ENCODE measurements at regions not wholly inside any gene's neighbourhood (a gene's known extent, or its start where the extent isn't known, plus 50 kb on each side); places are given as distances from the start of the nearest gene placed in this dataset.

DNA sequence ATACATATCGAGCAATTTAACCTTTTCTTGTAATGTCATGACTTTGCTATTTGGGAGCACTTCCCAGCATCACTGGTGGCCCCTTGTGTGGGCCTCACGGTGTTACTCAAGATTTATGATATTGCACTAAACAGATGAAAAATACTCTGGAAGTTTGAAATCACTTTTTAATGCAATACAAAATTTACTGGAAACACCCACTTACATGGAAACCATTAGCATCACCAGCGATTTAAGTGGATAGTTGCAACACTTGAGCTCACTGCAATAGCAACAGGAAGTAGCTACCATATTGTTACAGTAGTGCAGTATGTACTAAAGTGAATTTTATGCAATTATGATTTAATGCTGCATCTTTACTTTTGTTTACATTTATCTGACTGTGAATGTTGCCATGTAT lies 184.4 kb downstream of the MDFIC start:
- no peak for DNase-seq
- TF ChIP-seq POLR2A (IDR thresholded peaks at IDR 0.05), result no peak
- TF ChIP-seq, protein P1, sequence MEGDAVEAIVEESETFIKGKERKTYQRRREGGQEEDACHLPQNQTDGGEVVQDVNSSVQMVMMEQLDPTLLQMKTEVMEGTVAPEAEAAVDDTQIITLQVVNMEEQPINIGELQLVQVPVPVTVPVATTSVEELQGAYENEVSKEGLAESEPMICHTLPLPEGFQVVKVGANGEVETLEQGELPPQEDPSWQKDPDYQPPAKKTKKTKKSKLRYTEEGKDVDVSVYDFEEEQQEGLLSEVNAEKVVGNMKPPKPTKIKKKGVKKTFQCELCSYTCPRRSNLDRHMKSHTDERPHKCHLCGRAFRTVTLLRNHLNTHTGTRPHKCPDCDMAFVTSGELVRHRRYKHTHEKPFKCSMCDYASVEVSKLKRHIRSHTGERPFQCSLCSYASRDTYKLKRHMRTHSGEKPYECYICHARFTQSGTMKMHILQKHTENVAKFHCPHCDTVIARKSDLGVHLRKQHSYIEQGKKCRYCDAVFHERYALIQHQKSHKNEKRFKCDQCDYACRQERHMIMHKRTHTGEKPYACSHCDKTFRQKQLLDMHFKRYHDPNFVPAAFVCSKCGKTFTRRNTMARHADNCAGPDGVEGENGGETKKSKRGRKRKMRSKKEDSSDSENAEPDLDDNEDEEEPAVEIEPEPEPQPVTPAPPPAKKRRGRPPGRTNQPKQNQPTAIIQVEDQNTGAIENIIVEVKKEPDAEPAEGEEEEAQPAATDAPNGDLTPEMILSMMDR (IDR thresholded peaks at IDR 0.05), result no peak
- Histone ChIP-seq H3K9me3 (no peaks in the 10 kb centered on the region), H3K27ac (no peak overlapping the region), H3K4me3 (replicated peaks in 1 of 3) (no peak overlapping the region), H3K4me1 (no peaks in the 10 kb centered on the region), H3K36me3 (no peaks in the 10 kb centered on the region), H3K27me3 (no peaks in the 10 kb centered on the region)
- 88 to 91% methylated on average over 3 of the region's 3 CpGs for WGBS, 2 donors
- intact Hi-C loops (cut with DNase I), result no loop called here

DNA sequence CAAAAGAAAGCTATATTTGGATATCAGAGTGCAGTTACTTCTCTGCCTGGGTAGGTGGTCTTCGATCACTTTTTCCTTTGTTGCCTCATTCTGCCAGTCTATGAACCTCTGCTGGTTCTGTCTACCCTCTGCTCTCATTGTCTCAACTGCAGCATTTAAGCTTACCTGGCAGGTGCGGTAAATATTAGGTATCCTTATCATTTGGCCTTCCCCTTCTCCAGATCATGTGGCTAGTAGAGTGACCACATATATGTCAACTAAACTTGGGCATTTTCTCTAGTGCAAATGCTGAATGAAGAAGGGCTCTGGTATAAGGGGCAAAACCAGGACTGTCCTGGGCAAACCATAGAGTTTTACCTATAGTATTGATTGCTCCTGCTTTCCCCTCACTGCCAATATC lies 180.8 kb downstream of the MDFIC start:
- Histone ChIP-seq H3K4me1 (no peaks in the 10 kb centered on the region), H3K4me3 (replicated peaks in 1 of 3) (no peak overlapping the region), H3K36me3 (no peaks in the 10 kb centered on the region), H3K27me3 (no peaks in the 10 kb centered on the region), H3K9me3 (no peaks in the 10 kb centered on the region), H3K27ac (no peak overlapping the region)
- TF ChIP-seq, protein P1 (IDR thresholded peaks at IDR 0.05), result no peak
- no peak for TF ChIP-seq POLR2A (IDR thresholded peaks at IDR 0.05)
- intact Hi-C loops (cut with DNase I), result no loop called here
- DNase-seq, result no peak
- 94 to 100% methylated on average over 2 of the region's 2 CpGs for WGBS, 2 donors

DNA sequence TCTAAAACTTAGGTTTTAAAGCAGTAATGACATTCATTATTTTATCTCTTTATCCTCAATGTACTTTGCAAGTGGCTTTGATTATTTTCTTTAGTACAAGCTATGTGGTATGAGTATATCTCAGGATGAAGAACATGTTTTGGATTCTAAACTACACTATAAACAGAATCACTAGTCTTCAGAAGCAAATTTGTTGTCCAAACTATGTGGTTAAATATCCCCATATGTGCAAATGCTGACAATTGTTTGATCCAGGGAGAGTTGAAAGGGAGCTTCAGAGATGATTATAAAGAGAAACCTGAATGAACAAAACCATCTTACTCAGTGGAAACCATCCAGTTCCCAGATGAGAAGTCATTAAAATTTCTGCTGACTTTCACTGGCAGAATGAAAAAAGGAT lies 179.3 kb downstream of the MDFIC start:
- no peak overlapping the region for H3K27ac ChIP-seq
- intact Hi-C loops (cut with DNase I), result no loop called here
- no peaks in the 10 kb centered on the region for H3K4me1 ChIP-seq
- no peak overlapping the region for H3K4me3 ChIP-seq (replicated peaks in 1 of 3)
- TF ChIP-seq POLR2A (IDR thresholded peaks at IDR 0.05), result no peak
- TF ChIP-seq, protein P1 (IDR thresholded peaks at IDR 0.05), result no peak
- no peak for DNase-seq
- no peaks in the 10 kb centered on the region for H3K27me3 ChIP-seq
- H3K36me3 ChIP-seq, result no peaks in the 10 kb centered on the region
- no peaks in the 10 kb centered on the region for H3K9me3 ChIP-seq

DNA sequence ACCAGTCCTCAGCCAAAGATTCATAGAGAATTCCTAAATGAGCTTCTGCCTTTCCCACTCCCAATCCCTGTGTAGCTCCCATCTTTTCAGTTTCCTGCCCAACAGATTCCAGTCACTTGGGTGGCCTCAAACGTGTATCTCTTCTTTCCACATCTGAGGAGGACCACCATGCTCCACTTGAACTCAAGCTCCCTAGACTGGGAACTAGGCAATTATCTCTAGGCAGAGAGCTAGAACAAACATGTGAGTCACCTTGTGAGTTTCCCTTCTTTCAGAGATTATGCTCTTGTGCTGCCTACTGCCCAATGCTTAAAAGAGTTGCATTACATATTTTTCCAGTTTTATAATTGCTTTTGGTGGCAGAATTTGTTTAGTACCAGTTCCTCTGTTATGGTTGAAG lies 178.0 kb downstream of the MDFIC start:
- H3K4me1 ChIP-seq, result no peaks in the 10 kb centered on the region
- intact Hi-C loops (cut with DNase I), result no loop called here
- H3K4me3 ChIP-seq (replicated peaks in 1 of 3), result no peak overlapping the region
- TF ChIP-seq, protein P1 (IDR thresholded peaks at IDR 0.05), result no peak
- no peak for TF ChIP-seq POLR2A (IDR thresholded peaks at IDR 0.05)
- no peaks in the 10 kb centered on the region for H3K36me3 ChIP-seq
- DNase-seq, result no peak
- H3K9me3 ChIP-seq, result no peaks in the 10 kb centered on the region
- WGBS, 2 donors, result 38 to 48% methylated on average over 1 of the region's 1 CpG
- H3K27me3 ChIP-seq, result no peaks in the 10 kb centered on the region
- H3K27ac ChIP-seq, result no peak overlapping the region

DNA sequence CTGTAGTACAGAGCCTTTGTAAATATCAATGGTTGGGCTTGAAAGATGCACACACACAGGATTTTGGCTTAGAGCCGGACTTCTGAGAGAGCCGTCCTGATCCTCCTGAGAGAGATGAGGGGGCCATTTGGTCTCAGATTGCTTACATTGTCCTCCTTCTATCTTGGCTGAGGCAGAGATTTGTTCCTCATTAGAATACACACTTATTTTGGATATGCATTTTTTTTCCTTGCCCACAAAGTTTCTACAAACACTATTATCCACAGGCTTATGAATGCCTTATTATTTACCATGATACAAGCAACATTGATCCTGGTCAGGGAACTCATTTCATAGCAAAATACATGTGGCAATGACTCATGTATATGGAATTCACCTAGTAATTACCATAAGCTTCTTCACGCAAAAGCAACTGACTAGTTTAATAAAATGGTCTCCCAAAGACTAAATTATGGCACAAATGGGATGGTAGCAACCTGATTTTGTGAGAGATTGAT lies 175.3 kb downstream of the MDFIC start:
- WGBS, 2 donors, result 78 to 81% methylated on average over 3 of the region's 3 CpGs
- no peak for DNase-seq

More for the DNA sequence above, 175.3 kb downstream of the MDFIC start:
- intact Hi-C loops (cut with DNase I), result no loop called here
- Histone ChIP-seq H3K36me3 (no peaks in the 10 kb centered on the region), H3K4me1 (peaks cover 0 to 5% of the 10 kb centered on the region in 2 donors), H3K4me3 (replicated peaks in 1 of 3) (no peak overlapping the region), H3K27me3 (no peaks in the 10 kb centered on the region), H3K27ac (no peak overlapping the region), H3K9me3 (no peaks in the 10 kb centered on the region)
- TF ChIP-seq, protein P1 (IDR thresholded peaks at IDR 0.05), result no peak
- no peak for TF ChIP-seq POLR2A (IDR thresholded peaks at IDR 0.05)
